Breast epithelium (tissue), 4 donors: ENCODE measurements at regions not wholly inside any gene's neighbourhood (a gene's known extent, or its start where the extent isn't known, plus 50 kb on each side); places are given as distances from the start of the nearest gene placed in this dataset.

ENCODE experiments used
- DNase-seq, 2 donors: peaks; one replicate each; pipeline ENCODE4 v3.0.0-alpha.2; 2019; ENCODE audit warnings: low spot score in 2 of 2
- H3K27ac ChIP-seq, 2 donors: fragments of 200-600 bp; sonication (generic) in 1 of 2; one replicate each; pipeline ENCODE4 v1.5.1; 2016 to 2019; ENCODE audit warnings: mild to moderate bottlenecking in 1 of 2
- H3K27me3 ChIP-seq, 2 donors: fragments of 200-600 bp; sonication (generic) in 1 of 2; one replicate each; pipeline versions ENCODE4 v1.5.1 to v1.6.0; 2017 to 2019; ENCODE audit warnings: control low read depth in 1 of 2, mild to moderate bottlenecking in 1 of 2
- H3K36me3 ChIP-seq: fragments of 200-600 bp; one replicate; pipeline ENCODE4 v1.5.1; 2019
- H3K4me1 ChIP-seq, 2 donors: fragments of 200-600 bp; sonication (generic); one replicate each; pipeline ENCODE4 v1.5.1; 2016 to 2019; ENCODE audit warnings: control low read depth in 1 of 2
- H3K4me3 ChIP-seq, 3 donors: fragments of 200-600 bp; sonication (generic); 1 replicate in 2 of 3; 2 replicates in 1 of 3; pipeline ENCODE4 v1.5.1; 2016 to 2019; ENCODE audit warnings: mild to moderate bottlenecking in 3 of 3, moderate library complexity in 2 of 3
- H3K9me3 ChIP-seq, 2 donors: fragments of 200-600 bp; sonication (generic) in 1 of 2; one replicate each; pipeline ENCODE4 v1.5.1; 2016 to 2019; ENCODE audit warnings: control low read depth in 1 of 2
- CTCF ChIP-seq, 3 donors: fragments of 450-650 bp; IDR thresholded peaks; one replicate each; pipeline ENCODE4 v1.5.1; 2016 to 2017; ENCODE audit warnings: antibody characterized with exemption in 3 of 3, mild to moderate bottlenecking in 3 of 3, moderate library complexity in 3 of 3
- POLR2A ChIP-seq: fragments of 450-650 bp; IDR thresholded peaks from one replicate; pipeline ENCODE4 v1.6.1; 2016; ENCODE audit warnings: antibody characterized with exemption, mild to moderate bottlenecking, moderate library complexity
- POLR2AphosphoS5 ChIP-seq, 3 donors: sonication (generic); formaldehyde crosslinking; IDR thresholded peaks; one replicate each; pipeline ENCODE4 v1.6.1; 2017; ENCODE audit warnings: antibody characterized with exemption in 3 of 3
- intact Hi-C: fragments of 100-400 bp; cut with DNase I; formaldehyde crosslinking; loops from one replicate; pipeline ENCODE4 v1.15.1; 2023; ENCODE audit warnings: low total_unique reads

GRCh38 chr1:87684713-87685205 lies 356.1 kb downstream of the LMO4 start:
- intact Hi-C loops, result no loop called here
- Histone ChIP-seq H3K9me3 (no peaks in the 10 kb centered on the region), H3K27me3 (no peaks in the 10 kb centered on the region), H3K27ac (no peak overlapping the region), H3K4me3 (peak overlapping the region; percentile 35 to 62 (median 42)), H3K4me1 (no peaks in the 10 kb centered on the region), H3K36me3 (no peaks in the 10 kb centered on the region)
- TF ChIP-seq POLR2AphosphoS5 (IDR thresholded peaks at IDR 0.05) (no peak), CTCF (IDR thresholded peaks at IDR 0.05) (no peak), POLR2A (no peak)
- no peak for DNase-seq

- no peaks in the 10 kb centered on the region for H3K4me1 ChIP-seq
- H3K27me3 ChIP-seq, result no peaks in the 10 kb centered on the region
- no peaks in the 10 kb centered on the region for H3K36me3 ChIP-seq
- H3K4me3 ChIP-seq, result no peak overlapping the region
- DNase-seq, result no peak
- intact Hi-C loops, result no loop called here
- H3K27ac ChIP-seq, result no peak overlapping the region
- no peak for TF ChIP-seq POLR2A
- TF ChIP-seq POLR2AphosphoS5 (IDR thresholded peaks at IDR 0.05), result no peak
- TF ChIP-seq CTCF (IDR thresholded peaks at IDR 0.05), result no peak
- no peaks in the 10 kb centered on the region for H3K9me3 ChIP-seq
These were observed 356.8 kb downstream of the LMO4 start for GRCh38 chr1:87685311-87686135.

- no peak overlapping the region for H3K4me3 ChIP-seq
- no peaks in the 10 kb centered on the region for H3K27me3 ChIP-seq
- TF ChIP-seq POLR2AphosphoS5 (IDR thresholded peaks at IDR 0.05) (no peak), POLR2A (no peak), CTCF (IDR thresholded peaks at IDR 0.05) (no peak)
- no peaks in the 10 kb centered on the region for H3K4me1 ChIP-seq
- intact Hi-C loops, result no loop called here
- no peak overlapping the region for H3K27ac ChIP-seq
- DNase-seq, result no peak
- H3K36me3 ChIP-seq, result no peaks in the 10 kb centered on the region
- H3K9me3 ChIP-seq, result no peaks in the 10 kb centered on the region
These were observed 357.4 kb downstream of the LMO4 start for GRCh38 chr1:87686136-87686495.

GRCh38 chr1:87686671-87687070 lies 358.0 kb downstream of the LMO4 start:
- H3K9me3 ChIP-seq, result no peaks in the 10 kb centered on the region
- no peak for DNase-seq
- intact Hi-C loops, result no loop called here
- H3K4me1 ChIP-seq, result no peaks in the 10 kb centered on the region
- H3K36me3 ChIP-seq, result no peaks in the 10 kb centered on the region
- no peak overlapping the region for H3K27ac ChIP-seq
- H3K27me3 ChIP-seq, result no peaks in the 10 kb centered on the region
- TF ChIP-seq POLR2A, result no peak
- TF ChIP-seq POLR2AphosphoS5 (IDR thresholded peaks at IDR 0.05), result no peak
- no peak for TF ChIP-seq CTCF (IDR thresholded peaks at IDR 0.05)
- no peak overlapping the region for H3K4me3 ChIP-seq

GRCh38 chr1:87688136-87688535 lies 359.5 kb downstream of the LMO4 start:
- intact Hi-C loops, result no loop called here
- Histone ChIP-seq H3K4me3 (no peak overlapping the region), H3K36me3 (no peaks in the 10 kb centered on the region), H3K27me3 (no peaks in the 10 kb centered on the region), H3K4me1 (no peaks in the 10 kb centered on the region), H3K27ac (no peak overlapping the region), H3K9me3 (no peaks in the 10 kb centered on the region)
- DNase-seq, result no peak
- TF ChIP-seq CTCF (IDR thresholded peaks at IDR 0.05) (no peak), POLR2AphosphoS5 (IDR thresholded peaks at IDR 0.05) (no peak), POLR2A (no peak)
